Neural progenitor cell (in vitro differentiated cells): ENCODE measurements at regions not wholly inside any gene's neighbourhood (a gene's known extent, or its start where the extent isn't known, plus 50 kb on each side); places are given as distances from the start of the nearest gene placed in this dataset.

Source experiments
- DNase-seq: peaks from one replicate; pipeline ENCODE4 v3.0.0-alpha.2; 2016; ENCODE audit warnings: low spot score
- H2AFZ ChIP-seq: fragments of 200-600 bp; sonication (generic); replicated peaks from 2 replicates; pipeline ENCODE4 v1.6.1; 2016; ENCODE audit warnings: antibody characterized with exemption
- H3F3A ChIP-seq: fragments of 200-600 bp; sonication (generic); 2 replicates; pipeline ENCODE4 v1.6.1; 2016; ENCODE audit warnings: antibody characterized with exemption, low read depth
- H3K27ac ChIP-seq: fragments of 200-600 bp; sonication (generic); 2 replicates; pipeline ENCODE4 v1.5.1; 2016; ENCODE audit warnings: mild to moderate bottlenecking
- H3K27me3 ChIP-seq: fragments of 200-600 bp; sonication (generic); 2 replicates; pipeline ENCODE4 v1.6.1; 2016; ENCODE audit warnings: mild to moderate bottlenecking, moderate library complexity
- H3K36me3 ChIP-seq: fragments of 200-600 bp; sonication (generic); 2 replicates; pipeline ENCODE4 v1.5.1; 2016
- H3K4me1 ChIP-seq: fragments of 200-600 bp; sonication (generic); 2 replicates; pipeline ENCODE4 v1.6.1; 2016; ENCODE audit warnings: mixed run types
- H3K4me2 ChIP-seq: fragments of 200-600 bp; sonication (generic); 2 replicates; pipeline ENCODE4 v1.6.1; 2016
- H3K4me3 ChIP-seq: fragments of 200-600 bp; sonication (generic); 2 replicates; pipeline ENCODE4 v1.5.1; 2016
- H3K79me2 ChIP-seq: fragments of 200-600 bp; sonication (generic); 2 replicates; pipeline ENCODE4 v1.6.1; 2016; ENCODE audit warnings: low read depth
- H3K9ac ChIP-seq: fragments of 200-600 bp; sonication (generic); 2 replicates; pipeline ENCODE4 v1.6.1; 2016
- H3K9me3 ChIP-seq: fragments of 200-600 bp; sonication (generic); 2 replicates; pipeline ENCODE4 v1.5.1; 2016; ENCODE audit warnings: low read depth
- H4K20me1 ChIP-seq: fragments of 200-600 bp; sonication (generic); 2 replicates; pipeline ENCODE4 v1.6.1; 2016; ENCODE audit warnings: low read depth
- H3K27ac Mint-ChIP-seq: 3 replicates; pipeline ENCODE4 v1.8.0; 2021; ENCODE audit warnings: mixed read lengths
- H3K27me3 Mint-ChIP-seq: 2 replicates; pipeline ENCODE4 v1.8.0; 2022; ENCODE audit warnings: low read depth, mild to moderate bottlenecking, inconsistent platforms, moderate library complexity, mixed read lengths; ENCODE audit not compliant: insufficient read depth
- H3K36me3 Mint-ChIP-seq: 3 replicates; pipeline ENCODE4 v1.8.0; 2021; ENCODE audit warnings: mixed read lengths
- H3K4me1 Mint-ChIP-seq: 3 replicates; pipeline ENCODE4 v1.8.0; 2021; ENCODE audit warnings: mixed read lengths
- H3K4me3 Mint-ChIP-seq: 3 replicates; pipeline ENCODE4 v1.8.0; 2021; ENCODE audit warnings: mild to moderate bottlenecking, moderate library complexity, mixed read lengths
- H3K9me3 Mint-ChIP-seq: 3 replicates; pipeline ENCODE4 v1.8.0; 2020; ENCODE audit warnings: mixed read lengths
- EZH2 ChIP-seq: fragments of 200-600 bp; sonication (generic); IDR thresholded peaks from 2 replicates; pipeline ENCODE4 v1.6.1; 2017; ENCODE audit warnings: antibody characterized with exemption, mild to moderate bottlenecking, moderate library complexity
- EZH2phosphoT487 ChIP-seq: fragments of 200-600 bp; sonication (generic); IDR thresholded peaks from 2 replicates; pipeline ENCODE4 v1.6.1; 2017; ENCODE audit warnings: antibody characterized with exemption
- TF ChIP-seq, protein P1 (sequence below): fragments of 200-600 bp; sonication (generic); IDR thresholded peaks from 2 replicates; pipeline ENCODE4 v1.5.1; 2017; ENCODE audit warnings: antibody characterized with exemption, mild to moderate bottlenecking

DNA sequence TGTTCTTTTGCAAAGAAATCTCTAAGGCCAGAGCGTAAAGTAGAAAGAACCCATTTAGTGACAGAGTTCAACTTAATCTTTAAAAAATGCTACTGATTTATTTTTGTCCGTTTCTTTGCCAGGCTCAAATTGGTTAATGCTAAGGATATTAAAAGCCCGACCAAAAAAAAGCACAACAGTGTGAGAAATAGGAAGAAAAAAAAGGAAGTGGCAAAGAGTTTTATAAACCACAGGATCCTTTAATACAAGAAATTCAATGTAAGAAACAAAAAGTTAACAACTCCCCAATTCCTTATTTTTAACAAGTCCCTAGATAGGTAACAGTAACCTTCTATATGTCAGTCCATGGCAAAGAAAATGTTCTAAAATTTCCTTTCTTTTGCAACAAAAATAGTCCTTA lies 480.4 kb downstream of the ACTRT1 start:
- H3K27ac ChIP-seq = no peak overlapping the region
- H4K20me1 ChIP-seq = no peaks in the 10 kb centered on the region
- Mint-ChIP-seq H3K4me1 (no peaks in the 10 kb centered on the region), H3K9me3 (peaks cover 5% of the 10 kb centered on the region), H3K4me3 (no peak overlapping the region), H3K27me3 (peaks cover 2% of the 10 kb centered on the region), H3K36me3 (no peaks in the 10 kb centered on the region), H3K27ac (no peak overlapping the region)
- no peaks in the 10 kb centered on the region for H3F3A ChIP-seq
- H3K27me3 ChIP-seq = no peaks in the 10 kb centered on the region
- H3K9ac ChIP-seq = no peak overlapping the region
- H3K79me2 ChIP-seq = no peaks in the 10 kb centered on the region
- H3K4me3 ChIP-seq = no peak overlapping the region
- no peaks in the 10 kb centered on the region for H3K4me1 ChIP-seq
- H2AFZ ChIP-seq = no peak overlapping the region
- no peak overlapping the region for H3K4me2 ChIP-seq
- no peaks in the 10 kb centered on the region for H3K9me3 ChIP-seq
- no peak for DNase-seq
- TF ChIP-seq EZH2 (no peak), EZH2phosphoT487 (no peak)
- TF ChIP-seq, protein P1, sequence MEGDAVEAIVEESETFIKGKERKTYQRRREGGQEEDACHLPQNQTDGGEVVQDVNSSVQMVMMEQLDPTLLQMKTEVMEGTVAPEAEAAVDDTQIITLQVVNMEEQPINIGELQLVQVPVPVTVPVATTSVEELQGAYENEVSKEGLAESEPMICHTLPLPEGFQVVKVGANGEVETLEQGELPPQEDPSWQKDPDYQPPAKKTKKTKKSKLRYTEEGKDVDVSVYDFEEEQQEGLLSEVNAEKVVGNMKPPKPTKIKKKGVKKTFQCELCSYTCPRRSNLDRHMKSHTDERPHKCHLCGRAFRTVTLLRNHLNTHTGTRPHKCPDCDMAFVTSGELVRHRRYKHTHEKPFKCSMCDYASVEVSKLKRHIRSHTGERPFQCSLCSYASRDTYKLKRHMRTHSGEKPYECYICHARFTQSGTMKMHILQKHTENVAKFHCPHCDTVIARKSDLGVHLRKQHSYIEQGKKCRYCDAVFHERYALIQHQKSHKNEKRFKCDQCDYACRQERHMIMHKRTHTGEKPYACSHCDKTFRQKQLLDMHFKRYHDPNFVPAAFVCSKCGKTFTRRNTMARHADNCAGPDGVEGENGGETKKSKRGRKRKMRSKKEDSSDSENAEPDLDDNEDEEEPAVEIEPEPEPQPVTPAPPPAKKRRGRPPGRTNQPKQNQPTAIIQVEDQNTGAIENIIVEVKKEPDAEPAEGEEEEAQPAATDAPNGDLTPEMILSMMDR = no peak
- H3K36me3 ChIP-seq = no peaks in the 10 kb centered on the region

DNA sequence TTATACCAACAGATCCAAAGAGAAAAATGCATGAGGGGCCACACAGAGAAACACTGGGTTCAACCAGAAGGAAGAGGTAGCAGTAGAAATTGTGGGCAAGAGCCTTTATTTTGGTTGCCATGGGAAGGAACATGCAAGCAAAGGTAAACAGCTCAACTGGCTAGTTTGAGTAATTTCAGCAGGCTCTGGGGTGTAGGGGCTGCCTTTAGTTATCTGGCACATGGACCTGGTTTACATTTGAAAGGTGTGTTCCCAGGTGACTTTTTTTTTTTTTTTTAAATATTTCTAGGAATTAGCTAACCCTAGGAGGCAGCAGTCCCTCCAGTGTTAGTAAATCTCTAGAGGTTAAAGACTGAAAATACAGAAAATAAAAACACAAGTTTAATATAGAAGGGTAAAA lies 481.9 kb downstream of the ACTRT1 start:
- no peaks in the 10 kb centered on the region for H3F3A ChIP-seq
- H3K27ac Mint-ChIP-seq = no peak overlapping the region
- H3K36me3 ChIP-seq = no peaks in the 10 kb centered on the region
- H3K9me3 ChIP-seq = no peaks in the 10 kb centered on the region
- H3K27me3 Mint-ChIP-seq = peaks cover 2% of the 10 kb centered on the region
- H3K9ac ChIP-seq = no peak overlapping the region
- no peaks in the 10 kb centered on the region for H3K4me1 ChIP-seq
- TF ChIP-seq EZH2phosphoT487 = no peak
- TF ChIP-seq, protein P1 = no peak
- no peak for TF ChIP-seq EZH2
- no peaks in the 10 kb centered on the region for H3K27me3 ChIP-seq
- no peak overlapping the region for H3K4me2 ChIP-seq
- H3K4me3 Mint-ChIP-seq = no peak overlapping the region
- DNase-seq = no peak
- H3K4me1 Mint-ChIP-seq = no peaks in the 10 kb centered on the region
- H3K4me3 ChIP-seq = no peak overlapping the region
- no peaks in the 10 kb centered on the region for H3K9me3 Mint-ChIP-seq
- H3K79me2 ChIP-seq = no peaks in the 10 kb centered on the region
- no peaks in the 10 kb centered on the region for H4K20me1 ChIP-seq
- no peaks in the 10 kb centered on the region for H3K36me3 Mint-ChIP-seq
- no peak overlapping the region for H2AFZ ChIP-seq
- H3K27ac ChIP-seq = no peak overlapping the region

- H3K27ac ChIP-seq = no peak overlapping the region
- no peaks in the 10 kb centered on the region for H3K36me3 ChIP-seq
- H3K4me3 ChIP-seq = no peak overlapping the region
- H3K36me3 Mint-ChIP-seq = no peaks in the 10 kb centered on the region
- H3F3A ChIP-seq = no peaks in the 10 kb centered on the region
- H3K4me1 ChIP-seq = no peaks in the 10 kb centered on the region
- no peak overlapping the region for H3K4me2 ChIP-seq
- H4K20me1 ChIP-seq = no peaks in the 10 kb centered on the region
- TF ChIP-seq EZH2phosphoT487 = no peak
- TF ChIP-seq EZH2 = no peak
- TF ChIP-seq, protein P1 = no peak
- H3K9ac ChIP-seq = no peak overlapping the region
- H3K9me3 Mint-ChIP-seq = no peaks in the 10 kb centered on the region
- H2AFZ ChIP-seq = no peak overlapping the region
- DNase-seq = no peak
- H3K4me1 Mint-ChIP-seq = no peaks in the 10 kb centered on the region
- no peak overlapping the region for H3K4me3 Mint-ChIP-seq
- H3K27me3 Mint-ChIP-seq = no peaks in the 10 kb centered on the region
- no peaks in the 10 kb centered on the region for H3K79me2 ChIP-seq
- H3K9me3 ChIP-seq = no peaks in the 10 kb centered on the region
- H3K27ac Mint-ChIP-seq = no peak overlapping the region
- H3K27me3 ChIP-seq = no peaks in the 10 kb centered on the region
These were observed 483.5 kb downstream of the ACTRT1 start for GRCh38 chrX:127568691-127569090.
